Heart right ventricle (tissue), 16 donors: ENCODE measurements at regions not wholly inside any gene's neighbourhood (a gene's known extent, or its start where the extent isn't known, plus 50 kb on each side); places are given as distances from the start of the nearest gene placed in this dataset.

Experiments used
- ATAC-seq, 8 donors: fragments of 200-7000 bp; cut with Tn5 transposase; one replicate each; pipeline ENCODE4 v1.9.1; 2020; ENCODE audit warnings: mild to moderate bottlenecking in 8 of 8, moderate library complexity in 8 of 8, moderate number of reproducible peaks in 1 of 8
- DNase-seq, 2 donors: peaks; one replicate each; pipeline ENCODE4 v3.0.0-alpha.2; 2020
- H3K27ac ChIP-seq, 10 donors: fragments of 200-600 bp; sonication (generic) in 2 of 10; one replicate each; pipeline versions ENCODE4 v1.5.0 to v1.8.0; 2020 to 2022; ENCODE audit warnings: mild to moderate bottlenecking in 3 of 10
- H3K27me3 ChIP-seq, 7 donors: fragments of 200-600 bp; one replicate each; pipeline ENCODE4 v1.8.0; 2021 to 2022; ENCODE audit warnings: mild to moderate bottlenecking in 2 of 7
- H3K36me3 ChIP-seq, 9 donors: fragments of 200-600 bp; sonication (generic) in 1 of 9; one replicate each; pipeline versions ENCODE4 v1.5.0 to v1.8.0; 2020 to 2022; ENCODE audit warnings: mild to moderate bottlenecking in 2 of 9
- H3K4me1 ChIP-seq, 9 donors: fragments of 200-600 bp; sonication (generic) in 1 of 9; one replicate each; pipeline versions ENCODE4 v1.5.0 to v1.8.0; 2020 to 2022; ENCODE audit warnings: mild to moderate bottlenecking in 4 of 9
- H3K4me3 ChIP-seq, 10 donors: fragments of 200-600 bp; sonication (generic) in 2 of 10; one replicate each; pipeline versions ENCODE4 v1.5.0 to v1.8.0; 2020 to 2022; ENCODE audit warnings: mild to moderate bottlenecking in 7 of 10, moderate library complexity in 2 of 10
- H3K9me3 ChIP-seq, 11 donors: fragments of 200-600 bp in 10 of 11; sonication (generic) in 2 of 11; one replicate each; pipeline versions ENCODE4 v1.5.0 to v1.8.0; 2013 to 2022; ENCODE audit warnings: mild to moderate bottlenecking in 2 of 11, control low read depth in 1 of 11, moderate library complexity in 1 of 11
- WGBS, 2 donors: extraction: QIAGEN DNeasy Blood & Tissue Kit; methylation state at CpG; one replicate each; pipeline ENCODE4 v1.1.7; 2013; ENCODE audit warnings: inconsistent platforms in 1 of 2; 5-methylcytosine and 5-hydroxymethylcytosine counted together
- intact Hi-C, 10 donors: fragments of 100-400 bp; cut with DNase I; formaldehyde crosslinking; loops; one replicate each; pipeline versions ENCODE4 v1.11.1 to v1.14.2; 2022
- TF ChIP-seq, protein P1 (sequence below), 9 donors: fragments of 200-600 bp; sonication (generic) in 2 of 9; IDR thresholded peaks; one replicate each; pipeline versions ENCODE4 v1.5.0 to v1.8.0; 2021 to 2022; ENCODE audit warnings: antibody characterized with exemption in 9 of 9, mild to moderate bottlenecking in 5 of 9, moderate library complexity in 1 of 9
- donor health status: Arrhythmogenic right ventricular cardiomyopathy.
- donor health status: ischemic (EF 13 %, LVEDD 7.1; RV severe dilation, severe dysfunction).
- donor health status: healthy with polysubstance abuse.
- donor health status: DM: no; HTN: yes; CAD: no.
- donor health status: DM: no; HTN: no; CAD: no.
- donor health status: ischemic (EF 25% LVEDD 6.9; RV normal size, moderate dysfunction).
- donor health status: ischemic (EF 25% LVEDD 5.7; RV mildly dilated, moderate dysfunction).
- donor health status: healthy.
- donor health status: DM: yes; HTN: yes; CAD: no.
- donor health status: Ischemic cardiomyopathy.
- donor health status: ischemic (EF 35%, LVEDD 5.7; RV mildly dilated, moderate dysfunction).
- donor health status: nonischemic (EF 11% LVEDD 7.7; RV severe dilation, severe dysfunction).
- donor health status: DM: yes; HTN: yes; CAD: no.
- donor health status: PGD.
- donor health status: ischemic (EF 29% LVEDD 5.4; RV normal size, mild dysfunction).
- donor health status: nonischemic (EF 23%, LVEDD 6.1; RV moderate dilation, normal function).

DNA sequence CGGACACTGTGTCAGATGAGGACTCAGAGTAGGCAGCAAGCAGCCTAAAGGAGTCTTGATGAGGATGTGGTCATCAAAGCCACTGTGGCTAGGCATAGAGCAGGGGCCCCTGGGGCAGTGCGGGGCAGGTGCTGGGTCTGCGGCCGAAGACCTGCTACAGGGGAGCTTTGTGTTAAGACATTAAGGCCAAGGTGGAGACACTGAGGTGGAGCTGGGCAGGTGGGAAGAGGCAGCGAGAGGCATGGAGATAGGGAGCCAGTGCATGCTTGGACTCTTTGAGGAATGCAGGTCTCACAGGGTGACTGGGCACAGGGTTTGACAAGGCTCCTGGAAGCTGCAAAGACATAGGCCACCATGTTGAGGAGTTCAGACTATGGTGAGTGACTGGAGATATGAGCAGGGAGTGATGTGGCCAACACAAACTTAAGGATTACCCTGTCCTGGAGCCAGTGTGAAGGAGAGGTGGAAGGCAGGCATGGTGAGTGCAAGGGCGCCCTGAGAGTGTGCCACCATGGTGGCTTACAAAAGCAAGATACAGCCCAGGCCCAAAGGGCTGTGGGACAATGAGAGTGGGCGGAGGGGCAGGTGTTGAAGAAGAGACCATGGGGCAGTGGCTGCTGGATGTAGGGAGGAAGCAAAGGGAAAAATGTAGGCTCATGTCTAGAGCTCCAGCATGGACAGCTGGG, 450.9 kb upstream of the HS6ST1 start:
- H3K4me1 ChIP-seq, result peaks cover 4 to 15% (median 8%) of the 10 kb centered on the region in 9 donors
- no peaks in the 10 kb centered on the region for H3K36me3 ChIP-seq
- H3K4me3 ChIP-seq, result no peak overlapping the region
- H3K27me3 ChIP-seq, result no peaks in the 10 kb centered on the region
- intact Hi-C loops, result no loop called here
- TF ChIP-seq, protein P1, sequence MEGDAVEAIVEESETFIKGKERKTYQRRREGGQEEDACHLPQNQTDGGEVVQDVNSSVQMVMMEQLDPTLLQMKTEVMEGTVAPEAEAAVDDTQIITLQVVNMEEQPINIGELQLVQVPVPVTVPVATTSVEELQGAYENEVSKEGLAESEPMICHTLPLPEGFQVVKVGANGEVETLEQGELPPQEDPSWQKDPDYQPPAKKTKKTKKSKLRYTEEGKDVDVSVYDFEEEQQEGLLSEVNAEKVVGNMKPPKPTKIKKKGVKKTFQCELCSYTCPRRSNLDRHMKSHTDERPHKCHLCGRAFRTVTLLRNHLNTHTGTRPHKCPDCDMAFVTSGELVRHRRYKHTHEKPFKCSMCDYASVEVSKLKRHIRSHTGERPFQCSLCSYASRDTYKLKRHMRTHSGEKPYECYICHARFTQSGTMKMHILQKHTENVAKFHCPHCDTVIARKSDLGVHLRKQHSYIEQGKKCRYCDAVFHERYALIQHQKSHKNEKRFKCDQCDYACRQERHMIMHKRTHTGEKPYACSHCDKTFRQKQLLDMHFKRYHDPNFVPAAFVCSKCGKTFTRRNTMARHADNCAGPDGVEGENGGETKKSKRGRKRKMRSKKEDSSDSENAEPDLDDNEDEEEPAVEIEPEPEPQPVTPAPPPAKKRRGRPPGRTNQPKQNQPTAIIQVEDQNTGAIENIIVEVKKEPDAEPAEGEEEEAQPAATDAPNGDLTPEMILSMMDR (IDR thresholded peaks at IDR 0.05), result no peak
- H3K27ac ChIP-seq, result no peak overlapping the region
- DNase-seq (no peak), ATAC-seq (no peak)
- whole genome bisulfite sequencing, 2 donors, result 91 to 96% methylated on average over 7 of the region's 7 CpGs
- H3K9me3 ChIP-seq, result peaks cover 0 to 1% (median 0%) of the 10 kb centered on the region in 11 donors

DNA sequence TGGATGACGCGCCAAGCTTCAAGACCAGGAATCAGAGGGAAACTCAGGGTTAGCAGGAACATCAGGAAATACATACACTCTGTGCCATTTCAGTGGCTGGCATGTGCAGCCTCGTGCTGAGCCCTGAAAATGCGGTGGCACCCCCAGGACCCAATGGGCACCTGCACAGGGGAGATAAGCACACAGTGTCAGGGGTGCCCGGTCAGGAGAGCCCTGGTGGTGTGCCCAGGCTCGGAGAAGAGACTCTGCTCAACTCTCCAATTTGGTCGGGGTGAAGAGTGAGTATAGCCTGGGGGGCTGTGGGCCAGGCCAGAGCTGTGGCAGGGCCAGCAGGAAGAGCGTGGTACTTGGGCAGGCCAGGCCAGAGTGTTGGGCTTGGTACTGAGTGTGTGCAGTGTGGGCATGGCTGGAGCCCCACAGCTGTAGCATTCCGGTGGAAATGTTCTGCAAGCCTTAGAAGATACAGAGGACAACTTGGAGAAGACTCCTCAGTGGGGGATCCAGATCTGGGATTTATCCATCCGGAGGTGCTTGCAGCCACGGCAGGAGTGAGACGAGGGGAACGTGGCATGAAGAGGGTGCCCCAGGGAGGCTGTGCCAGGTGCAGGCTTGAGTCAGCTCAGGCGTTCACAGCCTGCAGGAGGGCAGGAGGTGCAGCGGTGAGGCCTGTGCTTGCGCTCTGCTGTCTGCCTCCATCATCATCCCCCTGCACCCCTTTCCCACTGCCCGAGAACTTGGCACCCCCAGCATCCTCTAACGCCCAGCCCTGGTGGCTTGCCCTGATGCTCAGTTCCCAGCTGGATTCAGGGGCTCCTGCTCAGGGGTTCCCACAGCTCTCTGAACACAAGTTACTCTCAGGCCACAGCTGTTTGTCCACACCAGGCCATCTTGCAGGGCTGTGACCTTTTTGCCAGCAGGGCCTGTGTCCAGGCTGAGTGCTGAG, 451.7 kb upstream of the HS6ST1 start:
- Histone ChIP-seq H3K9me3 (no peaks in the 10 kb centered on the region), H3K27ac (no peak overlapping the region), H3K27me3 (no peaks in the 10 kb centered on the region), H3K36me3 (no peaks in the 10 kb centered on the region), H3K4me3 (no peak overlapping the region), H3K4me1 (peaks cover 9 to 23% (median 14%) of the 10 kb centered on the region in 9 donors)
- intact Hi-C loops, result no loop called here
- no peak for DNase-seq
- 97% methylated on average over 18 of the region's 18 CpGs for WGBS, 2 donors
- TF ChIP-seq, protein P1 (IDR thresholded peaks at IDR 0.05), result no peak
- no peak for ATAC-seq

DNA sequence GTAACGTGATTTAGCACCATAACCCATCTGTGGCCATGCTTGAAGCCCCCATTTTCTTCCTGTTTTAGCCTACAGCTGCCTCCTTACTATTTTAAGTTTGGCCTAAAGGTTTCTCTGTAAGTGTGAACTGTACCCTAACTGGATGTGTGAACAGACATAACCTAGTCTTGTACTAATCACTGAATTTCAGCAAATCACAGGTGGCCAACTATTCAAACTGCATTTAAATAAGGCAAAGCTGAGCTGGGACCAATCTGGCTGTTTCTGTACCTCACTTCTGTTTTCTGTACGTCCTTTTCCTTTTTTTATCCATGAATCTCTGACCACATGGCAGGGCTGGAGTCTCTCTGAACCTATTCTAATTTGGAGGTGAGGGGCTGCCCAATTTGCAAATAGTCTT, 452.7 kb upstream of the HS6ST1 start:
- Histone ChIP-seq H3K27me3 (no peaks in the 10 kb centered on the region), H3K36me3 (no peaks in the 10 kb centered on the region), H3K4me1 (peaks cover 9 to 27% (median 18%) of the 10 kb centered on the region in 9 donors), H3K4me3 (no peak overlapping the region), H3K9me3 (no peaks in the 10 kb centered on the region), H3K27ac (no peak overlapping the region)
- intact Hi-C loops, result no loop called here
- WGBS, 2 donors, result 84 to 95% methylated on average over 2 of the region's 2 CpGs
- no peak for ATAC-seq
- TF ChIP-seq, protein P1 (IDR thresholded peaks at IDR 0.05), result no peak
- DNase-seq, result no peak

DNA sequence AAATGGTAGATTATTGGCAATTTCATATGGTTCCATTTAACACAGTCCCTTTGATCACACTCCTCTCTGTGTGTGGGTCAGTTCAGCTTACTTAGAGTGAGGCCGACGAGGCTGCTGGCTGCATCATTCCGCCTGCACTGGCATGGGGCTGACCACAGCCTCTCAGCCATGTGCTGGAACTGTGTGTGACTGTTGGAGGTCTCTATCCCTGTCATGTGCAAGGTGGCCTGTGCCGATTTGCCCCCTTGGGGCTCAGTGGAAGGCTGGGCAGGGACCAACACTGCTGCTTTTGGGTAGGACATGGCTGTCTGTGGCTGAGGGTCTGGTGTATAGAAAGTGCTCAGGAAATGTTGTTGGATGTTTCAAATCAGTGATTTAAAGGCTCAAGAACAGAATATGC, 454.0 kb upstream of the HS6ST1 start:
- TF ChIP-seq, protein P1 (IDR thresholded peaks at IDR 0.05), result no peak
- no peak for ATAC-seq
- Histone ChIP-seq H3K27me3 (no peaks in the 10 kb centered on the region), H3K4me3 (no peak overlapping the region), H3K9me3 (no peaks in the 10 kb centered on the region), H3K36me3 (no peaks in the 10 kb centered on the region), H3K4me1 (peaks cover 9 to 27% (median 18%) of the 10 kb centered on the region in 9 donors), H3K27ac (no peak overlapping the region)
- intact Hi-C loops, result no loop called here
- DNase-seq, result no peak
- WGBS, 2 donors, result 86 to 91% methylated on average over 4 of the region's 4 CpGs
